ENCODE measurements at regions not wholly inside any gene's neighbourhood (a gene's known extent, or its start where the extent isn't known, plus 50 kb on each side); places are given as distances from the start of the nearest gene placed in this dataset.
A peak's percentile ranks its signal among the peaks of the same experiment; 100 is the strongest.

DNA sequence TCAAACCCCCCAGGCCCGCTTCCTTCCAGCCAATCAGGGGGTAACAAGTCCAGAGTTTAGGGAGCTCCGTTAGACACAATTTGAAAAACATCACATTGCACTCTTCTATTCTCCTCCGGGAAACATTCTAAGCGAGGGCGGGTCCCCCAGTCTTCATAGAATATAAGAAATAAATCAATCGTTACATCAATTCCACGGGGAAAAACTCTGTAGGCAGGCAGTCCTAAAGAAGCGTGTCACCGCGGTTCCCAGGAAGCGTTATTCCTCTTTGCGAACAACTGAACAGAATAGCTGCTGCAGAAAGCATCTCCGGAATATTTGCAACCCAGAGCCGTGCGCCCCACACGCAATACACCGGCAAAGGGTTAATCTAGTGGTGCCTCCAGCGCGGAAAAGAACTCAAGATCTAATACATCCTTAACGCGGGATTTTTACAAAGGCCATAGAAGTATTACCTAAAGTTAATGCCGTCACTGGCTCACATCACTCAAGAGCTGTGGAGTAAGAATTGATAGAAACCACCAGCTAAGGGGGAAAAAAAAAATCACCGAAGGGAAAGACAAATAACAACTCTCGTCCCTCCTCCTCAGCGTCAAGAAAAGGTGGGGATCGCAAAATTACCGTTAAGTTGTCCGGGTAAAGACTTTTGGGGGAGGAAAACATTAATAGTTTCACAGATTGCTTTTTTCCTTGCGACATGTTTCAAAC is 65.1 kb downstream of the KCNRG start:
- ChIA-PET POLR2A (ENCODE audit: unreplicated experiment) (no interaction called here), CTCF (interaction anchor here (0.8 to 3.8 kb wide), 6 partner anchors 10 to 832 kb away, joined by 3 to 13 read pairs (median 4); partner anchors contain the start of gene TRIM13)
- Histone ChIP-seq H2AK9ac (replicated peaks; ENCODE audit: low read depth, low read length, poor library complexity) (peak overlapping the region; percentile 97), H3K4me3 (ENCODE audit: insufficient read depth, low read depth, low read length) (peak overlapping the region; percentile 66), H3K56ac (ENCODE audit: extremely low read depth, insufficient read depth, low read length) (peak overlapping the region; percentile 86), H2BK120ac (ENCODE audit: low read depth, low read length) (peak overlapping the region; percentile 54), H2BK20ac (ENCODE audit: low read depth, low read length) (no peak overlapping the region), H3K9me1 (ENCODE audit: insufficient read depth, low read length) (no peaks in the 10 kb centered on the region; the same call in 1 of the 2 replicates), H3K18ac (ENCODE audit: low read depth, low read length) (peak overlapping the region; percentile 79), H3K4ac (ENCODE audit: low read depth, low read length) (peak overlapping the region; percentile 77), H2AK5ac (ENCODE audit: low read depth, low read length) (peak overlapping the region; percentile 12; the same call in 1 of the 2 replicates), H3K9ac (ENCODE audit: low read depth, low read length) (peak overlapping the region; percentile 89), H3K4me1 (ENCODE audit: control insufficient read depth, insufficient read depth, low read length) (no peaks in the 10 kb centered on the region), H3K9me3 (ENCODE audit: control insufficient read depth, insufficient read depth, low read length) (no peaks in the 10 kb centered on the region), H3K23ac (ENCODE audit: low read depth, low read length) (peak overlapping the region; percentile 79), H4K20me1 (ENCODE audit: insufficient read depth, low read length) (peaks cover 19% of the 10 kb centered on the region), H3K79me1 (ENCODE audit: low read depth in 1 of 2, low read length in 2 of 2) (peaks cover 10 to 11% of the 10 kb centered on the region in 2 experiments), H3K27ac (ENCODE audit: insufficient read depth, low read length) (peak overlapping the region; percentile 95), H3K14ac (replicated peaks; ENCODE audit: low read depth, low read length) (peak overlapping the region; percentile 87), H3K27me3 (ENCODE audit: control insufficient read depth, insufficient read depth, low read length) (no peaks in the 10 kb centered on the region), H4K91ac (ENCODE audit: insufficient read depth, low read depth, low read length) (peak overlapping the region; percentile 44), H3K36me3 (ENCODE audit: control insufficient read depth, insufficient read depth, low read length) (no peaks in the 10 kb centered on the region), H2BK5ac (ENCODE audit: low read depth, low read length, poor library complexity, severe bottlenecking) (peak overlapping the region; percentile 63), H4K5ac (ENCODE audit: low read depth, low read length) (peak overlapping the region; percentile 46), H4K8ac (ENCODE audit: low read depth in 2 of 2, low read length in 2 of 2) (peak overlapping the region; percentile 44 to 48; a peak in 3 of 4 replicates), H2AFZ (replicated peaks; ENCODE audit: low read length, poor library complexity) (peak overlapping the region; percentile 92), H3K4me2 (ENCODE audit: low read depth, low read length) (peak overlapping the region; percentile 76), H2BK15ac (ENCODE audit: low read depth, low read length) (peak overlapping the region; percentile 15; the same call in 1 of the 3 replicates)
- no peak for ATAC-seq (ENCODE audit: low read depth)
- DNase-seq = peak; percentile 52
- dilution Hi-C loops (cut with HindIII; ENCODE audit: low sequenced_read_pairs, unreplicated experiment) = no loop called here
- intact Hi-C loops (cut with micrococcal nuclease) = loop anchor here (1.0 to 5.0 kb wide), 6 partner anchors 83 to 992 kb away; partner anchors contain the start of genes SPRYD7 and TRIM13
- TF ChIP-seq POLR2A (IDR thresholded peaks at IDR 0.05; ENCODE audit: low read depth, low read length) = no peak
- no peak for TF ChIP-seq RCOR1 (IDR thresholded peaks at IDR 0.05; ENCODE audit: insufficient replicate concordance, low read length)
- 0% methylated on average over 8 of the region's 29 CpGs; no CpG with 5 or more reads in 1 of the 2 experiments for WGBS, 2 experiments (ENCODE audit: extremely low coverage in 2 of 2, insufficient read length in 1 of 2)
- in situ Hi-C loops (cut with MboI; ENCODE audit: low sequenced_read_pairs) = loop anchor here (5.0 to 25.0 kb wide), 4 partner anchors 416 to 832 kb away; partner anchors contain the start of gene RNASEH2B
- BruUV-seq (replicated peaks) = TSS peak; percentile 15
